PC-3 (cell line): ENCODE measurements at regions not wholly inside any gene's neighbourhood (a gene's known extent, or its start where the extent isn't known, plus 50 kb on each side); places are given as distances from the start of the nearest gene placed in this dataset.

Source experiments
- ATAC-seq: fragments of 200-7000 bp; cut with Tn5 transposase; 2 replicates; pipeline ENCODE4 v1.9.1; 2020; ENCODE audit warnings: mild to moderate bottlenecking, moderate library complexity
- BruUV-seq: library from RNA; stranded (reverse); fragments of 400-500 nt; replicated peaks from 2 replicates; lab custom pipeline; 2021; lab: Mats Ljungman, UMichigan
- CTCF ChIA-PET: fragments of 300-600 bp; sonication (Branson Sonifier 250); formaldehyde crosslinking; loops from one replicate; lab custom pipeline; 2022; ENCODE audit warnings: antibody characterized with exemption; lab: Charles Lee
- POLR2A ChIA-PET: fragments of 300-600 bp; sonication (Branson Sonifier 250); formaldehyde crosslinking; loops from one replicate; lab custom pipeline; 2022; ENCODE audit warnings: antibody characterized with exemption; ENCODE audit not compliant: unreplicated experiment; lab: Charles Lee
- DNase-seq: peaks from one replicate; pipeline ENCODE4 v3.0.0-alpha.2; 2015
- H2AFZ ChIP-seq: fragments of 300-600 bp; sonication (generic); 2 replicates; pipeline ENCODE4 v1.6.0; 2016; ENCODE audit warnings: antibody characterized with exemption, low read length
- H3F3A ChIP-seq: fragments of 300-600 bp; sonication (generic); one replicate; pipeline ENCODE4 v1.6.0; 2017; ENCODE audit warnings: antibody characterized with exemption, low read length, control low read depth, mild to moderate bottlenecking; ENCODE audit not compliant: unreplicated experiment
- H3K27ac ChIP-seq: fragments of 300-600 bp; sonication (generic); 2 replicates; pipeline ENCODE4 v1.5.1; 2016; ENCODE audit warnings: mild to moderate bottlenecking, low read length
- H3K27me3 ChIP-seq: fragments of 300-600 bp; sonication (generic); 2 replicates; pipeline ENCODE4 v1.6.1; 2016; ENCODE audit warnings: low read length, mixed read lengths
- H3K36me3 ChIP-seq: fragments of 300-600 bp; sonication (generic); 2 replicates; pipeline ENCODE4 v1.6.1; 2016; ENCODE audit warnings: low read depth, mixed run types, low read length, mixed read lengths
- H3K4me1 ChIP-seq: fragments of 300-600 bp; sonication (generic); 2 replicates; pipeline ENCODE4 v1.5.1; 2016; ENCODE audit warnings: low read length; ENCODE audit not compliant: insufficient read depth
- H3K4me2 ChIP-seq: fragments of 300-600 bp; sonication (generic); 2 replicates; pipeline ENCODE4 v1.6.0; 2016; ENCODE audit warnings: low read length
- H3K4me3 ChIP-seq: fragments of 300-600 bp; sonication (generic); 2 replicates; pipeline ENCODE4 v1.5.1; 2016; ENCODE audit warnings: mild to moderate bottlenecking, low read length, mixed read lengths
- H3K79me2 ChIP-seq: fragments of 300-600 bp; sonication (generic); 2 replicates; pipeline ENCODE4 v1.6.1; 2017; ENCODE audit warnings: low read length, mixed read lengths
- H3K9ac ChIP-seq: fragments of 300-600 bp; sonication (generic); 2 replicates; pipeline ENCODE4 v1.6.0; 2016; ENCODE audit warnings: mild to moderate bottlenecking, low read length
- H3K9me2 ChIP-seq: fragments of 300-600 bp; sonication (generic); replicated peaks from 2 replicates; pipeline ENCODE4 v1.6.1; 2016; ENCODE audit warnings: mixed run types, low read length, mixed read lengths
- H3K9me3 ChIP-seq: fragments of 300-600 bp; sonication (generic); 2 replicates; pipeline ENCODE4 v1.6.1; 2016; ENCODE audit warnings: low read length, mixed read lengths
- H4K20me1 ChIP-seq: fragments of 300-600 bp; sonication (generic); 2 replicates; pipeline ENCODE4 v1.6.1; 2016; ENCODE audit warnings: low read length, mixed read lengths
- EZH2 ChIP-seq: fragments of 300-600 bp; sonication (generic); IDR thresholded peaks from one replicate; pipeline ENCODE4 v1.6.1; 2017; ENCODE audit warnings: antibody characterized with exemption, mild to moderate bottlenecking, low read length; ENCODE audit not compliant: unreplicated experiment
- EZH2phosphoT487 ChIP-seq: fragments of 300-600 bp; sonication (generic); IDR thresholded peaks from 2 replicates; pipeline ENCODE4 v1.6.1; 2018; ENCODE audit warnings: mild to moderate bottlenecking, antibody characterized with exemption, low read length, borderline replicate concordance
- intact Hi-C: fragments of 100-400 bp; cut with micrococcal nuclease; formaldehyde crosslinking; loops from 2 replicates; pipeline ENCODE4 v1.9.0; 2023
- TF ChIP-seq, protein P1 (sequence below): fragments of 300-600 bp; sonication (generic); conservative IDR thresholded peaks from 2 replicates; pipeline ENCODE4 v1.5.1; 2017; ENCODE audit warnings: antibody characterized with exemption, low read depth, mild to moderate bottlenecking, low read length

DNA sequence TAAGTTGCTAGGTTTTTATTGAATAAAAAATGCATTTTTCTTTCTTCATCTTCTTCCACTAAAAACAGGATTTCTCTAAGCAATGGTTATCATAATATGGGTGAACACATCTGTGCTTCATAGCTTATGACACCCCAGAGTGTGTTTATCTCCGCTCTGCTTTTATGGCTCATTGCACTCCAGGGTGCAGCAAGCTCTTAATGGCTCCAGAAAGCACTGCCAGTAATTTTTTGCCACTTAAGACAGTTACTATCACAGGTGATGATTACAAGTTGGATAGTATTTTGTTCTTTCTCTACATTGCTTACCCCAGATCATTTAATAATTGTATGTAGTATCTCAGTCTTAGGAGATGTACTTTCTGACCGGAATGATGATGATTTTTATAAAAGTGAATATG is 239.3 kb upstream of the CDH20 start:
- Histone ChIP-seq H3K4me3 (no peak overlapping the region), H3K9me2 (no peaks in the 10 kb centered on the region), H3K27me3 (peaks cover 42% of the 10 kb centered on the region), H3K27ac (no peak overlapping the region), H3K9ac (no peak overlapping the region), H3K4me1 (no peaks in the 10 kb centered on the region), H3K9me3 (no peaks in the 10 kb centered on the region), H2AFZ (no peak overlapping the region), H3F3A (no peaks in the 10 kb centered on the region), H3K4me2 (no peak overlapping the region), H3K36me3 (no peaks in the 10 kb centered on the region), H4K20me1 (no peaks in the 10 kb centered on the region), H3K79me2 (no peaks in the 10 kb centered on the region)
- DNase-seq (no peak), ATAC-seq (no peak)
- intact Hi-C loops, result no loop called here
- TF ChIP-seq, protein P1, sequence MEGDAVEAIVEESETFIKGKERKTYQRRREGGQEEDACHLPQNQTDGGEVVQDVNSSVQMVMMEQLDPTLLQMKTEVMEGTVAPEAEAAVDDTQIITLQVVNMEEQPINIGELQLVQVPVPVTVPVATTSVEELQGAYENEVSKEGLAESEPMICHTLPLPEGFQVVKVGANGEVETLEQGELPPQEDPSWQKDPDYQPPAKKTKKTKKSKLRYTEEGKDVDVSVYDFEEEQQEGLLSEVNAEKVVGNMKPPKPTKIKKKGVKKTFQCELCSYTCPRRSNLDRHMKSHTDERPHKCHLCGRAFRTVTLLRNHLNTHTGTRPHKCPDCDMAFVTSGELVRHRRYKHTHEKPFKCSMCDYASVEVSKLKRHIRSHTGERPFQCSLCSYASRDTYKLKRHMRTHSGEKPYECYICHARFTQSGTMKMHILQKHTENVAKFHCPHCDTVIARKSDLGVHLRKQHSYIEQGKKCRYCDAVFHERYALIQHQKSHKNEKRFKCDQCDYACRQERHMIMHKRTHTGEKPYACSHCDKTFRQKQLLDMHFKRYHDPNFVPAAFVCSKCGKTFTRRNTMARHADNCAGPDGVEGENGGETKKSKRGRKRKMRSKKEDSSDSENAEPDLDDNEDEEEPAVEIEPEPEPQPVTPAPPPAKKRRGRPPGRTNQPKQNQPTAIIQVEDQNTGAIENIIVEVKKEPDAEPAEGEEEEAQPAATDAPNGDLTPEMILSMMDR, result no peak
- TF ChIP-seq EZH2phosphoT487 (no peak), EZH2 (no peak)
- no TSS peak for BruUV-seq
- ChIA-PET POLR2A (no interaction called here), CTCF (no interaction called here)

DNA sequence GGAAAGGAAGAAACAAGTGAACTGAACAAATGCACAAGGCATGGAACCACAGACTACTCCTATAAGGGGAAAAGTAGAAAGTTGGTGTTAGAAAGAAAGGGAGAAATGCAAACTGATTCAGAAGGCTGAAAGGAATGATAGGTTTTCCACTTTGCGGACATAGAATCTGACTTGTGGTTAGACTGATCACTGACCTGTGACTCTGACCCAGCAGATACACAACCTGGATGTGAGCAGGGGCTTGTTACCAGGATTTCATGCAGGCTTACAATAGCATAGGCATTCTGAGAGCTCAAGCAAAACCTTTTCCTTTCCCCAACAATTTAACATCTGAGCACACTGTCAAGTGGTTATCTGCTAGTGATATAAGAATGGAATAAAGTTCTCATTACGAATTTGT is 237.0 kb upstream of the CDH20 start:
- ChIA-PET CTCF (no interaction called here), POLR2A (no interaction called here)
- TF ChIP-seq, protein P1, result no peak
- TF ChIP-seq EZH2phosphoT487 (no peak), EZH2 (no peak)
- no peaks in the 10 kb centered on the region for H3K9me3 ChIP-seq
- no peak overlapping the region for H2AFZ ChIP-seq
- no peaks in the 10 kb centered on the region for H3K36me3 ChIP-seq
- no peaks in the 10 kb centered on the region for H3K4me1 ChIP-seq
- no peak overlapping the region for H3K4me3 ChIP-seq
- H3K27me3 ChIP-seq, result peaks cover 56% of the 10 kb centered on the region
- H3K9ac ChIP-seq, result no peak overlapping the region
- H3F3A ChIP-seq, result no peaks in the 10 kb centered on the region
- no peaks in the 10 kb centered on the region for H3K9me2 ChIP-seq
- no peaks in the 10 kb centered on the region for H3K79me2 ChIP-seq
- ATAC-seq (no peak), DNase-seq (no peak)
- no peak overlapping the region for H3K4me2 ChIP-seq
- H4K20me1 ChIP-seq, result no peaks in the 10 kb centered on the region
- intact Hi-C loops, result no loop called here
- BruUV-seq, result no TSS peak
- H3K27ac ChIP-seq, result no peak overlapping the region

DNA sequence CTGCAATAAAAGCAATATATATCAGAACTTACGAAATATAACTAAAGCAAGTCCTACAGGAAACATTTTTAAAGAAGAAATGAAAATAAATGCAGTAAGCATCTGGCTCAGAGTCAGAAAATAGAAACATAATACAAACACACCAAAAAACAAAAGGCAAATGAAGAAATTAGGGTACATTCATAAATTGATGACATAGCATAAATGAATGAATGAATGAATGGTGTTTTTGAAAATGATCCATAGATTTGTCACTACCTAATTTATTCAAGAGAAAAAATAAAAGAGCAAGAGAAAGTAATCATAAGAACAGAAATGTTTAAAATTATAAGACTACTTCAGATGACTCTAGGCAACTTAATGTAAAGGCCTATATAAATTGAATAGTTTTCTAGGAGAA is 226.1 kb upstream of the CDH20 start:
- H3K9ac ChIP-seq, result no peak overlapping the region
- H3K27ac ChIP-seq, result no peak overlapping the region
- POLR2A ChIA-PET, result no interaction called here
- intact Hi-C loops, result no loop called here
- no peak for DNase-seq
- no peak overlapping the region for H3K4me3 ChIP-seq
- H3K4me2 ChIP-seq, result no peak overlapping the region
- no peaks in the 10 kb centered on the region for H3F3A ChIP-seq
- TF ChIP-seq, protein P1, result no peak
- TF ChIP-seq EZH2, result no peak
- TF ChIP-seq EZH2phosphoT487, result no peak
- H3K4me1 ChIP-seq, result no peaks in the 10 kb centered on the region
- H2AFZ ChIP-seq, result no peak overlapping the region
- CTCF ChIA-PET, result no interaction called here
- no TSS peak for BruUV-seq
- H3K79me2 ChIP-seq, result no peaks in the 10 kb centered on the region
- H3K27me3 ChIP-seq, result peaks cover 7% of the 10 kb centered on the region; the same call in 1 of the 2 replicates
- no peaks in the 10 kb centered on the region for H3K36me3 ChIP-seq
- no peaks in the 10 kb centered on the region for H4K20me1 ChIP-seq
- H3K9me2 ChIP-seq, result no peaks in the 10 kb centered on the region
- ATAC-seq, result no peak
- no peaks in the 10 kb centered on the region for H3K9me3 ChIP-seq
